Endothelial cell of umbilical vein (primary cell): ENCODE measurements at regions not wholly inside any gene's neighbourhood (a gene's known extent, or its start where the extent isn't known, plus 50 kb on each side); places are given as distances from the start of the nearest gene placed in this dataset.

ENCODE experiments used
- BruUV-seq: library from RNA; stranded (reverse); fragments of 400-500 nt; replicated peaks from 2 replicates; lab custom pipeline; 2021; lab: Mats Ljungman, UMichigan
- CTCF ChIA-PET: fragments of 300-600, 350-600 bp; sonication (Branson Sonifier 250); formaldehyde crosslinking; loops from one replicate; lab custom pipeline; 2021; ENCODE audit warnings: antibody characterized with exemption, inconsistent platforms; lab: Charles Lee
- POLR2A ChIA-PET: fragments of 300-600, 350-600 bp; sonication (Branson Sonifier 250); formaldehyde crosslinking; loops from one replicate; lab custom pipeline; 2021; ENCODE audit warnings: antibody characterized with exemption, inconsistent platforms; lab: Charles Lee
- DNase-seq: peaks from one replicate; pipeline ENCODE4 v3.0.0-alpha.2; 2011; ENCODE audit warnings: low read depth, low spot score
- FAIRE-seq: peaks from 2 replicates; lab custom pipeline; 2011; peaks lifted over from hg19 to GRCh38; lab: Jason Lieb, UNC
- H2AFZ ChIP-seq: 2 replicates; pipeline ENCODE4 v1.6.0; 2012; ENCODE audit warnings: low read depth, low read length, control low read depth, inconsistent platforms
- H3K27ac ChIP-seq: 2 replicates; pipeline ENCODE4 v1.5.1; 2011; ENCODE audit warnings: low read depth, mild to moderate bottlenecking, control low read depth, low read length, moderate library complexity; ENCODE audit not compliant: insufficient read depth
- H3K27me3 ChIP-seq, 2 experiments: 2 replicates each; pipeline versions ENCODE4 v1.6.0 to v1.6.1; 2011; ENCODE audit warnings: low read length in 2 of 2, mixed read lengths in 1 of 2; ENCODE audit not compliant: control insufficient read depth in 2 of 2, insufficient read depth in 2 of 2
- H3K36me3 ChIP-seq, 2 experiments: 2 replicates in 1 of 2; 3 replicates in 1 of 2; pipeline ENCODE4 v1.5.1; 2011; ENCODE audit warnings: low read length in 2 of 2, mild to moderate bottlenecking in 1 of 2, moderate library complexity in 1 of 2; ENCODE audit not compliant: control insufficient read depth in 2 of 2, insufficient read depth in 2 of 2; ENCODE audit errors: extremely low read depth in 1 of 2
- H3K4me1 ChIP-seq: 3 replicates; pipeline ENCODE4 v1.5.1; 2011; ENCODE audit warnings: mild to moderate bottlenecking, low read length; ENCODE audit not compliant: control insufficient read depth, insufficient read depth; ENCODE audit errors: extremely low read depth
- H3K4me2 ChIP-seq: 2 replicates; pipeline ENCODE4 v1.6.1; 2011; ENCODE audit warnings: low read length, control low read depth, mixed read lengths; ENCODE audit not compliant: insufficient read depth
- H3K4me3 ChIP-seq, 3 experiments: fragments of 200-600 bp in 1 of 3; sonication (generic), shearing (Covaris generic) in 1 of 3; replicated peaks in 1 of 3; 2 replicates each; pipeline ENCODE4 v1.5.1; 2011 to 2016; ENCODE audit warnings: control low read depth in 3 of 3, low read length in 3 of 3, mild to moderate bottlenecking in 2 of 3, inconsistent platforms in 1 of 3, low read depth in 1 of 3, moderate library complexity in 1 of 3; ENCODE audit not compliant: insufficient read depth in 1 of 3
- H3K79me2 ChIP-seq: 2 replicates; pipeline ENCODE4 v1.6.0; 2012; ENCODE audit warnings: low read length, inconsistent platforms; ENCODE audit not compliant: control insufficient read depth, insufficient read depth
- H3K9ac ChIP-seq: replicated peaks from 2 replicates; pipeline ENCODE3; 2011; ENCODE audit warnings: low read length, control low read depth; ENCODE audit not compliant: insufficient read depth; ENCODE audit errors: extremely low read depth
- H3K9me1 ChIP-seq: replicated peaks from 3 replicates; pipeline ENCODE4 v1.6.0; 2011; ENCODE audit warnings: mild to moderate bottlenecking, low read length; ENCODE audit not compliant: control insufficient read depth, insufficient read depth; ENCODE audit errors: extremely low read depth
- H3K9me3 ChIP-seq: replicated peaks from 2 replicates; pipeline ENCODE4 v1.5.1; 2012; ENCODE audit warnings: low read length, inconsistent platforms; ENCODE audit not compliant: control insufficient read depth, insufficient read depth
- H4K20me1 ChIP-seq: replicated peaks from 2 replicates; pipeline ENCODE3; 2011; ENCODE audit warnings: mild to moderate bottlenecking, low read length; ENCODE audit not compliant: control insufficient read depth, insufficient read depth; ENCODE audit errors: extremely low read depth
- EZH2 ChIP-seq: IDR thresholded peaks from 2 replicates; pipeline ENCODE4 v1.6.1; 2012; ENCODE audit warnings: borderline replicate concordance, low read depth, mild to moderate bottlenecking, moderate library complexity, low read length, inconsistent platforms; ENCODE audit not compliant: severe bottlenecking
- FOS ChIP-seq: IDR thresholded peaks from 2 replicates; pipeline ENCODE4 v1.6.1; 2011; ENCODE audit warnings: mild to moderate bottlenecking, low read length, moderate library complexity, borderline replicate concordance; ENCODE audit not compliant: insufficient read depth
- GATA2 ChIP-seq: IDR thresholded peaks from 2 replicates; pipeline ENCODE4 v1.7.0; 2011; ENCODE audit warnings: low read depth, mild to moderate bottlenecking, moderate library complexity, mixed read lengths, low read length; ENCODE audit not compliant: insufficient read length, insufficient read depth
- JUN ChIP-seq: IDR thresholded peaks from 2 replicates; pipeline ENCODE4 v1.6.1; 2011; ENCODE audit warnings: borderline replicate concordance, low read depth; ENCODE audit not compliant: insufficient read length, insufficient read depth
- MYC ChIP-seq: IDR thresholded peaks from one replicate; pipeline ENCODE4 v1.6.1; 2011; ENCODE audit warnings: mild to moderate bottlenecking, low read depth, low read length
- POLR2A ChIP-seq: IDR thresholded peaks from 2 replicates; pipeline ENCODE4 v1.6.1; 2012; ENCODE audit warnings: low read depth, mild to moderate bottlenecking, control low read depth, low read length
- POLR2AphosphoS5 ChIP-seq: IDR thresholded peaks from 2 replicates; pipeline ENCODE4 v1.6.1; 2012; ENCODE audit warnings: low read depth, mild to moderate bottlenecking, control low read depth, low read length, moderate library complexity; ENCODE audit not compliant: insufficient read depth
- dilution Hi-C: fragments of 300-500 bp; cut with MboI; formaldehyde crosslinking; loops from one replicate; pipeline ENCODE4 v1.15.0; 2019; ENCODE audit warnings: low sequenced_read_pairs; ENCODE audit not compliant: extremely low pct_ligation_motif_present
- intact Hi-C: fragments of 100-400 bp; cut with micrococcal nuclease; formaldehyde crosslinking; loops from one replicate; pipeline ENCODE4 v1.10.0; 2022
- TF ChIP-seq, protein P1 (sequence below), 2 donors: IDR thresholded peaks; 1 replicate in 1 of 2; 2 replicates in 1 of 2; pipeline ENCODE4 v1.5.1; 2011; ENCODE audit warnings: low read length in 2 of 2, mild to moderate bottlenecking in 2 of 2, moderate library complexity in 2 of 2, control low read depth in 1 of 2, inconsistent platforms in 1 of 2, low read depth in 1 of 2; ENCODE audit not compliant: insufficient read depth in 1 of 2; ENCODE audit errors: extremely low read depth in 1 of 2
- TF ChIP-seq, protein P2 (sequence below): IDR thresholded peaks from 2 replicates; pipeline ENCODE4 v1.6.1; 2011; ENCODE audit not compliant: insufficient read depth, insufficient read length

DNA sequence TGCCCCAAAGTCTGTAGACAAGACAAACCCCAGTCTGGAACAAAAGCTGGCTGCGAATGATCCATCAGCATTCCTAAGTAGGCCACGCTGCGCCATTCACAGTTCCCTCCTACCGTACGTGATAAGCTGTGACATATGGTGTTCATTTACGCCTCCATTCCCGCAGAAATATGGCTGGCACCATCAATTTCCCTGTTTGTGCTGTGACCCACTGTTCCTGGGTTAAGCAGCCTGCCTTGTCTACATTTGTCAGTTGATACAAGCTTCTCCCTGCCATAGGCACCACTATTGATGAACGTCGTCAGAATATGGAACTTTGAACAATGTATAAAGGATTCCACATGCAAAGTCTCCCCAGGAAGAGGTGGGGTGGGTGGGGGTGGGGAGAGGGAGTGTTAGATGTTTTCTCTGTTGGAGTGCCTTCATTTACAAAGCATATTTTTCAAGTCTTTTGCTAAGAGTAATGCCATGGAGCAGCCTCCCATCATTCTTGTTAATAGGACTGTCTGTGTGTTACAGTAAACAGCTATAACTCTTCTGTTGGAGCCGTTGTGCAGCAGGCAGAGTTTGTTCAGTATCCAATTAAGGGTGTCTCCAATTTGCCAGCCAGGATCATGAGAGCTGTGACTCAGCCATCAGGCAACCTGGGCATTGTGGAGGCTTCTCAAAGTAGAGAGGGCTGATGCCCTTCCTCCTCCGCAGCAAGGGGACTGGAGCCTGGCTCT lies 294.6 kb downstream of the TMEM114 start:
- Histone ChIP-seq H3K4me3 (no peak overlapping the region), H3K27ac (no peak overlapping the region), H4K20me1 (no peaks in the 10 kb centered on the region), H3K9ac (no peak overlapping the region), H3K4me1 (no peaks in the 10 kb centered on the region), H3K9me3 (peaks cover 5% of the 10 kb centered on the region), H3K27me3 (no peaks in the 10 kb centered on the region), H2AFZ (no peak overlapping the region), H3K36me3 (no peaks in the 10 kb centered on the region), H3K4me2 (no peak overlapping the region), H3K9me1 (no peaks in the 10 kb centered on the region), H3K79me2 (no peaks in the 10 kb centered on the region)
- dilution Hi-C loops, result no loop called here
- TF ChIP-seq POLR2AphosphoS5, result no peak
- TF ChIP-seq, protein P1, sequence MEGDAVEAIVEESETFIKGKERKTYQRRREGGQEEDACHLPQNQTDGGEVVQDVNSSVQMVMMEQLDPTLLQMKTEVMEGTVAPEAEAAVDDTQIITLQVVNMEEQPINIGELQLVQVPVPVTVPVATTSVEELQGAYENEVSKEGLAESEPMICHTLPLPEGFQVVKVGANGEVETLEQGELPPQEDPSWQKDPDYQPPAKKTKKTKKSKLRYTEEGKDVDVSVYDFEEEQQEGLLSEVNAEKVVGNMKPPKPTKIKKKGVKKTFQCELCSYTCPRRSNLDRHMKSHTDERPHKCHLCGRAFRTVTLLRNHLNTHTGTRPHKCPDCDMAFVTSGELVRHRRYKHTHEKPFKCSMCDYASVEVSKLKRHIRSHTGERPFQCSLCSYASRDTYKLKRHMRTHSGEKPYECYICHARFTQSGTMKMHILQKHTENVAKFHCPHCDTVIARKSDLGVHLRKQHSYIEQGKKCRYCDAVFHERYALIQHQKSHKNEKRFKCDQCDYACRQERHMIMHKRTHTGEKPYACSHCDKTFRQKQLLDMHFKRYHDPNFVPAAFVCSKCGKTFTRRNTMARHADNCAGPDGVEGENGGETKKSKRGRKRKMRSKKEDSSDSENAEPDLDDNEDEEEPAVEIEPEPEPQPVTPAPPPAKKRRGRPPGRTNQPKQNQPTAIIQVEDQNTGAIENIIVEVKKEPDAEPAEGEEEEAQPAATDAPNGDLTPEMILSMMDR (IDR thresholded peaks at IDR 0.05; ENCODE audit: extremely low read depth in 1 of 2, insufficient read depth in 1 of 2, low read depth in 1 of 2, low read length in 2 of 2), result no peak
- no peak for TF ChIP-seq EZH2
- no peak for TF ChIP-seq MYC
- TF ChIP-seq, protein P2, sequence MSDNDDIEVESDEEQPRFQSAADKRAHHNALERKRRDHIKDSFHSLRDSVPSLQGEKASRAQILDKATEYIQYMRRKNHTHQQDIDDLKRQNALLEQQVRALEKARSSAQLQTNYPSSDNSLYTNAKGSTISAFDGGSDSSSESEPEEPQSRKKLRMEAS, result no peak
- no peak for TF ChIP-seq POLR2A
- TF ChIP-seq FOS, result no peak
- no peak for TF ChIP-seq GATA2
- TF ChIP-seq JUN, result no peak
- DNase-seq (no peak), FAIRE-seq (no peak)
- BruUV-seq, result no TSS peak
- intact Hi-C loops, result no loop called here
- ChIA-PET CTCF (interaction anchor here (0.6 kb wide), 1 partner anchor 1972 kb away, joined by 6 read pairs; no protein-coding TSS in a partner anchor), POLR2A (no interaction called here)
